ENCODE measurements at regions not wholly inside any gene's neighbourhood (a gene's known extent, or its start where the extent isn't known, plus 50 kb on each side); places are given as distances from the start of the nearest gene placed in this dataset.

DNA sequence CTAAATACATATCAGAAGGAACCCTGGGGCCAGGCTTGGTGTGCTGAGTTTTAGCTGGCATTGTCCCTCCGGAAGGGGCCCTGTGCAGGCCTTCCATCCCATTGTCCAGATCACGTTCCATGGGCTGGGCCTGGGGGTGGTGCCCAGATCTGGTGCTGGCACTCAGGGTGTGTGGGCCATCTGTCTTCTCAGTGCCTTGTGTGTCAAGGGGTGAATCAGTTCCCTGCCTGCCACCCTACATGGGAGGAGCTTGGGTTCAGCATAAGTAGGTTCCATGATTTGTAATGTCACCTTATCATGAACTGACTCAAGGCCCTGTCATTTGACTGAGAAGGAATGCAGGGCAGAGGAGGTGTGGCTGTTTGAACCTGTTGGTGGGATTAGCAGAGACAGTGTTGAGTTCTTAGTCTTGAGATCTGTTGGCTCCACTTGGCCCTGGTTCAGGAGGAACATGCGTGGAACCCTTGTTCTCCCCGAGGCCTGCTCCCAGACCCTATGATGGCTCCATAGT, 176.8 kb downstream of the MACROH2A1 start:
- no peaks in the 10 kb centered on the region for H3K36me3 ChIP-seq (ENCODE audit: low read depth)
- no peak for DNase-seq
- H3K4me1 ChIP-seq (ENCODE audit: low read depth), result no peaks in the 10 kb centered on the region
- ATAC-seq, result no peak
- TF ChIP-seq CTCF (IDR thresholded peaks at IDR 0.05), result no peak
- no peak overlapping the region for H3K4me3 ChIP-seq
- H3K9me3 ChIP-seq, result no peaks in the 10 kb centered on the region
- intact Hi-C loops (cut with DNase I, micrococcal nuclease), result no loop called here

GRCh38 chr5:135221696-135222095, 177.3 kb downstream of the MACROH2A1 start:
- no peaks in the 10 kb centered on the region for H3K4me1 ChIP-seq (ENCODE audit: low read depth)
- no peak overlapping the region for H3K4me3 ChIP-seq
- H3K9me3 ChIP-seq, result no peaks in the 10 kb centered on the region
- DNase-seq (no peak), ATAC-seq (no peak)
- TF ChIP-seq CTCF (IDR thresholded peaks at IDR 0.05), result no peak
- intact Hi-C loops (cut with DNase I, micrococcal nuclease), result no loop called here
- H3K36me3 ChIP-seq (ENCODE audit: low read depth), result no peaks in the 10 kb centered on the region

DNA sequence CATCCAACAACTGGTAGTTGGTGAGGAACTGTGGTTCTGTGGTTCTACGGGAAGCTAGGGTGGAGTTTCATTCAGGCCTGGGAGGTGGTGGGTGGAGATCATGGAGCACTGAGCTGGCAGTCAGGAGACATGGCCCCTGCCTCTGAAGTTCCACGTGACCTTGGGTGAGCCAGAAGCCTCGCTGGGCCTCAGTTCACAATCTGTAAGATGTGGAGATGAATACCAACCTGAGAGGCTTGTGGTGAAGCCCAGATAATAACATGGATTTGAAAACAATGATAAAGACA, 177.9 kb downstream of the MACROH2A1 start:
- TF ChIP-seq CTCF (IDR thresholded peaks at IDR 0.05), result no peak
- ATAC-seq (no peak), DNase-seq (no peak)
- no peaks in the 10 kb centered on the region for H3K4me1 ChIP-seq (ENCODE audit: low read depth)
- no peaks in the 10 kb centered on the region for H3K9me3 ChIP-seq
- no peaks in the 10 kb centered on the region for H3K36me3 ChIP-seq (ENCODE audit: low read depth)
- no peak overlapping the region for H3K4me3 ChIP-seq
- intact Hi-C loops (cut with DNase I, micrococcal nuclease), result no loop called here

DNA sequence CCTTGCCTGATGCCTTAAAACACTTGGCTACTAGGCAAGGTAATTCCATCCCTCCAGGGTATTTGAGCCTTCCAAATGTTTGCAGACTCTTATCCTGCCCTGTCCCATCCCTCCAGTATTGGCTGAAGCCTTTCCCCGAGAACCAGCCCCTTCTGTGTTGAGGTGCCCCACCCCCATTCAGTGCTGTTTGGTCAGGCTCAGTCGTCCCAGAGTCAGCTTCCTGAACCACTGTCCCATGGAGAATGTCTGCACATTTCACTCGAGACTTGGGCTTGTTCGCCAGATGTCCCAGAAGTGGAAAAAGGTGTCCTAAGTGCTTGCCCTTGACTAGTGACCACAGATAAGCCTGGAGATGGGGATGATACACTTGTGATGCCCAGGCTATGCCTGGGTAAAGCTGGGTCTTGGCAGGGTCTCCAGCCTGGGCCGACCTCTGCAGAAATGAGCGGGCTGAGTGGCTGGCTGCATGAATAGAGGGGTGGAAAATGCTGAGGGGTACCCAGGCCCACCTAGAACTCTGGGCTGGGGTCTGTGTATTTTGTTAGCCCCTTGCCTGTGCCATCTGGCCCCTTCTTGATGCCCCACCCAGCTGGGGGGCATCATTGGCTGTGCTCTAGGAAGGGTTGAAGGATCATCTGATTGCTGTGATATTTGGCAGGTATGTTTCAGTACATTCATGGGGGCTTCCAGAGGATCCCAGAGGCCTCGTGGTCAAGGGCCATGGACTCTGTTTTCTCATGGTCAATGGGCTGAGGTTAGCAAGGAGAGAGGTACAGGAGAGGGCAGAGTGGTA, 178.4 kb downstream of the MACROH2A1 start:
- no peak for TF ChIP-seq CTCF (IDR thresholded peaks at IDR 0.05)
- ATAC-seq (no peak), DNase-seq (no peak)
- Histone ChIP-seq H3K4me1 (ENCODE audit: low read depth) (no peaks in the 10 kb centered on the region), H3K4me3 (no peak overlapping the region), H3K36me3 (ENCODE audit: low read depth) (no peaks in the 10 kb centered on the region), H3K9me3 (no peaks in the 10 kb centered on the region)
- intact Hi-C loops (cut with DNase I, micrococcal nuclease), result no loop called here

GRCh38 chr5:135219868-135220267, 179.2 kb downstream of the MACROH2A1 start:
- ATAC-seq (no peak), DNase-seq (no peak)
- Histone ChIP-seq H3K4me1 (ENCODE audit: low read depth) (no peaks in the 10 kb centered on the region), H3K4me3 (no peak overlapping the region), H3K36me3 (ENCODE audit: low read depth) (no peaks in the 10 kb centered on the region), H3K9me3 (no peaks in the 10 kb centered on the region)
- TF ChIP-seq CTCF (IDR thresholded peaks at IDR 0.05), result no peak
- intact Hi-C loops (cut with DNase I, micrococcal nuclease), result loop anchor here in 1 of 2 donors (10.0 kb wide), 1 partner anchor 115 kb away; no protein-coding TSS in a partner anchor
